ENCODE measurements at regions not wholly inside any gene's neighbourhood (a gene's known extent, or its start where the extent isn't known, plus 50 kb on each side); places are given as distances from the start of the nearest gene placed in this dataset.
A peak's percentile ranks its signal among the peaks of the same experiment; 100 is the strongest.
"Not testable (repeated sequence)": the region's sequence is repeated elsewhere in the genome, so short reads cannot be mapped to it uniquely, and the experiment has no call there.

GRCh38 chr5:36744773-36745589, 131.6 kb upstream of the NIPBL start:
- 1 to 2% methylated on average over 35 to 50 of the region's 50 CpGs for WGBS, 2 donors

GRCh38 chr5:36747794-36748193, 128.8 kb upstream of the NIPBL start:
- H3K27ac ChIP-seq; H3K9me3 ChIP-seq; H3K4me3 ChIP-seq; H3K27me3 ChIP-seq; DNase-seq; ATAC-seq (ENCODE audit: low FRiP score in 2 of 2); H3K36me3 ChIP-seq: not testable (repeated sequence)
- peaks cover 4 to 22% (median 15%) of the 10 kb centered on the region in 4 donors for H3K4me1 ChIP-seq
- 94 to 96% methylated on average over 3 to 4 of the region's 4 CpGs for WGBS, 2 donors

More at GRCh38 chr5:36744773-36745589, 131.6 kb upstream of the NIPBL start:
- H3K27ac ChIP-seq, result peak overlapping the region; percentile 64 to 78 (median 66)
- H3K27me3 ChIP-seq, result peaks cover 0 to 3% (median 0%) of the 10 kb centered on the region in 4 donors
- peak in 1 of 4 donors; percentile 12 for TF ChIP-seq EP300 (IDR thresholded peaks at IDR 0.05)
- TF ChIP-seq POLR2AphosphoS5 (IDR thresholded peaks at IDR 0.05), result peak in 1 of 2 donors; percentile 31
- TF ChIP-seq CTCF (IDR thresholded peaks at IDR 0.05), result peak in 3 of 6 experiments; percentile 3 to 81 (median 27)
- peak in 2 of 4 donors; percentile 6 to 39 for TF ChIP-seq POLR2A (IDR thresholded peaks at IDR 0.05)
- DNase-seq, result peak; percentile 89 to 92
- peak; percentile 87 to 91 for ATAC-seq (ENCODE audit: low FRiP score in 2 of 2)
- H3K36me3 ChIP-seq, result no peaks in the 10 kb centered on the region
- peak overlapping the region; percentile 44 to 60 (median 55) for H3K4me3 ChIP-seq
- H3K4me1 ChIP-seq, result peaks cover 9 to 24% (median 22%) of the 10 kb centered on the region in 4 donors
- H3K9me3 ChIP-seq, result no peaks in the 10 kb centered on the region

GRCh38 chr5:36751886-36752285, 124.7 kb upstream of the NIPBL start:
- Histone ChIP-seq H3K36me3 (no peaks in the 10 kb centered on the region), H3K27me3 (no peaks in the 10 kb centered on the region), H3K9me3 (no peaks in the 10 kb centered on the region), H3K4me1 (no peaks in the 10 kb centered on the region), H3K27ac (no peak overlapping the region), H3K4me3 (no peak overlapping the region)
- WGBS, 2 donors, result 89 to 100% methylated on average over 1 of the region's 1 CpG
- ATAC-seq (ENCODE audit: low FRiP score in 2 of 2), result no peak
- DNase-seq, result no peak
- TF ChIP-seq EP300 (IDR thresholded peaks at IDR 0.05) (no peak), CTCF (IDR thresholded peaks at IDR 0.05) (peak in 1 of 6 experiments; percentile 11)

GRCh38 chr5:36755342-36755741, 121.2 kb upstream of the NIPBL start:
- Histone ChIP-seq H3K36me3 (no peaks in the 10 kb centered on the region), H3K4me3 (no peak overlapping the region), H3K9me3 (no peaks in the 10 kb centered on the region), H3K27ac (no peak overlapping the region), H3K4me1 (no peaks in the 10 kb centered on the region), H3K27me3 (no peaks in the 10 kb centered on the region)
- ATAC-seq (ENCODE audit: low FRiP score in 2 of 2), result no peak
- whole genome bisulfite sequencing, 2 donors, result 92 to 94% methylated on average over 3 of the region's 3 CpGs
- TF ChIP-seq POLR2A (IDR thresholded peaks at IDR 0.05) (no peak), EP300 (IDR thresholded peaks at IDR 0.05) (no peak), CTCF (IDR thresholded peaks at IDR 0.05) (no peak), POLR2AphosphoS5 (IDR thresholded peaks at IDR 0.05) (no peak)
- DNase-seq, result no peak

- no peak for DNase-seq
- 82 to 93% methylated on average over 1 of the region's 1 CpG for WGBS, 2 donors
Measured at GRCh38 chr5:36755920-36756488, 120.6 kb upstream of the NIPBL start.

More at GRCh38 chr5:36755920-36756488, 120.6 kb upstream of the NIPBL start:
- no peaks in the 10 kb centered on the region for H3K36me3 ChIP-seq
- H3K4me1 ChIP-seq, result no peaks in the 10 kb centered on the region
- ATAC-seq (ENCODE audit: low FRiP score in 2 of 2), result no peak
- H3K9me3 ChIP-seq, result no peaks in the 10 kb centered on the region
- TF ChIP-seq CTCF (IDR thresholded peaks at IDR 0.05), result no peak
- TF ChIP-seq EP300 (IDR thresholded peaks at IDR 0.05), result no peak
- no peak for TF ChIP-seq POLR2AphosphoS5 (IDR thresholded peaks at IDR 0.05)
- TF ChIP-seq POLR2A (IDR thresholded peaks at IDR 0.05), result no peak
- no peaks in the 10 kb centered on the region for H3K27me3 ChIP-seq
- H3K27ac ChIP-seq, result no peak overlapping the region
- H3K4me3 ChIP-seq, result no peak overlapping the region

Measured in upper lobe of left lung (tissue), 6 donors.